HUES48 (cell line): ENCODE measurements at regions not wholly inside any gene's neighbourhood (a gene's known extent, or its start where the extent isn't known, plus 50 kb on each side); places are given as distances from the start of the nearest gene placed in this dataset.
"Not testable (repeated sequence)": the region's sequence is repeated elsewhere in the genome, so short reads cannot be mapped to it uniquely, and the experiment has no call there.

ENCODE experiments used
- H3K27ac ChIP-seq: one replicate; pipeline ENCODE4 v1.7.0; 2013; ENCODE audit warnings: low read depth, low read length, inconsistent platforms
- H3K27me3 ChIP-seq: 2 replicates; pipeline ENCODE4 v1.6.1; 2013; ENCODE audit warnings: mild to moderate bottlenecking, low read length; ENCODE audit not compliant: control insufficient read depth, insufficient read depth
- H3K36me3 ChIP-seq: 2 replicates; pipeline ENCODE4 v1.6.1; 2013; ENCODE audit warnings: low read length; ENCODE audit not compliant: control insufficient read depth, insufficient read depth
- H3K4me1 ChIP-seq: 2 replicates; pipeline ENCODE4 v1.6.1; 2013; ENCODE audit warnings: mild to moderate bottlenecking, low read length; ENCODE audit not compliant: control insufficient read depth, insufficient read depth
- H3K4me3 ChIP-seq: 2 replicates; pipeline ENCODE4 v1.5.1; 2013; ENCODE audit warnings: mild to moderate bottlenecking, low read depth, low read length
- H3K9ac ChIP-seq: 2 replicates; pipeline ENCODE4 v1.6.1; 2013; ENCODE audit warnings: mild to moderate bottlenecking, low read depth, low read length, moderate library complexity
- H3K9me3 ChIP-seq: 2 replicates; pipeline ENCODE4 v1.6.1; 2013; ENCODE audit warnings: low read length; ENCODE audit not compliant: control insufficient read depth, insufficient read depth

DNA sequence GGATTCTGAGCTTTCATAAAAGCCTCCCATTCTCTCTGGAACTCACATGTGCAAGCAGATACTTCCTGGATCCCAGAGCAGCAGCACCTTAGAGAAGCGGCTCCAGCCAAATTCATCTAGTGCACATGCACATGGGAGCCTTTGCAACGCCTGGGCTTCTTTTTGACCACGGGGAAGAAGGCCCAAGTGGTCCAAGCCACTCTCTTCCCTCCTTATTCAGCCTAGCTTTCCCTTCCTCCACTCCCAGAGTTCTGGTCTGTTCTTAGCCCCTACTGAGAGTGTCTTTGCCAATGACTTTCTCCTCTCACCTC, 118.7 kb downstream of the ZNF365 start:
- Histone ChIP-seq H3K27ac (no peak overlapping the region), H3K9ac (no peak overlapping the region), H3K36me3 (no peaks in the 10 kb centered on the region), H3K27me3 (no peaks in the 10 kb centered on the region), H3K4me1 (no peaks in the 10 kb centered on the region), H3K4me3 (no peak overlapping the region), H3K9me3 (no peaks in the 10 kb centered on the region)

DNA sequence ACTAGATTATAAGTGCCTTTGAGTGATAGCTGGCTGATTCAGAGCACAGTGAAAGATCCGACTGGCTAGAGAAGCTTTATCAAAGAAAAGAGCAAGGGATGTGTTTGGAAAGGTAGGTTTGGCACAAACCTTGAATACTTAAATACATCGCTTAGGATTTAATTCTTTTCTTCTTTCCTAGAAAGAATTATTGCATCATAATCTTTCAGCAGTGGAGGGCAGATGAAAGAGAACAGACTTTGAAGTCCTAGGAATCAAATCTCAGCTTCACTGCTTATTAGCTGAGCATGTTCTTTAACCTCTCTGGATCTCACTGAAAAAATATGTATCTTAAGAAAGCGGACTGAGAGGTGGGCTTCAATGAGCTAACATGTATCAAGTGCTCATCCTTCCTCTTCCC, 122.8 kb downstream of the ZNF365 start:
- H3K27ac ChIP-seq: no peak overlapping the region
- no peaks in the 10 kb centered on the region for H3K9me3 ChIP-seq
- H3K27me3 ChIP-seq: no peaks in the 10 kb centered on the region
- H3K4me3 ChIP-seq: no peak overlapping the region
- H3K4me1 ChIP-seq: peaks cover 8% of the 10 kb centered on the region
- no peak overlapping the region for H3K9ac ChIP-seq
- no peaks in the 10 kb centered on the region for H3K36me3 ChIP-seq

DNA sequence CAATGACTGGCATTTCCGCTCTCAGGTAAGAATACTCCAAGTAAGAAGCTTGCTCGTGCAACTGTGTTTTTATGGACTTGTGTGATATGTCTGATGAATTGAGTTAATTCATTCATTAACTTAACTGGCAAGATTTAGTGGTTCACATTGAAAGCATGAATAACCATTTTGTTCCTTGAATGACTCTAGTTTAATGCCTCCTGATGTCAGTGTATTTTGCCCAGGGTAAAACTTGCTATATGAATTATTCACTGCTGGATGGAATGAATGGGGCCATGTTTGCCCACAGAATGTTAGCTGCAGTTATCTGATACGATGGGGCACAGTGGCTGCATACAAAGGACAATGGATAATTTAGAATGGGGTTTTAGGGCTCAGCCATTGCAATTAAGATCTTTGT, 124.1 kb downstream of the ZNF365 start:
- no peaks in the 10 kb centered on the region for H3K9me3 ChIP-seq
- H3K27ac ChIP-seq: no peak overlapping the region
- no peak overlapping the region for H3K9ac ChIP-seq
- peaks cover 9% of the 10 kb centered on the region for H3K4me1 ChIP-seq
- H3K4me3 ChIP-seq: no peak overlapping the region
- H3K27me3 ChIP-seq: no peaks in the 10 kb centered on the region
- H3K36me3 ChIP-seq: no peaks in the 10 kb centered on the region

DNA sequence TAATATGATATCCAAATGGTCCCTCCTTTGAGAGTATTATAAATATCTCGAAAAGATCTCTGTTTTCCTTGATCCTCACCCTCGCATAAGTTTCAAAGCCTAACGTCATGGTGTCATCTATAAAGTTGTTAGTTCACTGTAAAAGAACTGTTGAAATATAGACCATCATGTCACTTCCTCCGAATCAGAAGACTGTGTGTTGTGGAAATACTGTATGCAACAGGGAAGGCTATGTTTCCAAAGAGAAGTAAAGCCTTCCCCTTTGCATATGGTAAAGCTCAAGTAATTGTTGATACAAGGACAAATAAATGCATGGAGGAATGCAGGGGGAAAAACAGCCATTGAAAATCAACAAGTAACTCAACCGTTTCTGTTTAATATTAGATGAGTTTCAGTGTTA, 125.9 kb downstream of the ZNF365 start:
- H3K27ac ChIP-seq, H3K4me3 ChIP-seq, H3K9me3 ChIP-seq, H3K27me3 ChIP-seq, H3K36me3 ChIP-seq, H3K9ac ChIP-seq: not testable (repeated sequence)
- peaks cover 27% of the 10 kb centered on the region for H3K4me1 ChIP-seq

- Histone ChIP-seq H3K9ac (no peak overlapping the region), H3K27me3 (no peaks in the 10 kb centered on the region), H3K9me3 (no peaks in the 10 kb centered on the region), H3K4me3 (no peak overlapping the region), H3K36me3 (no peaks in the 10 kb centered on the region), H3K4me1 (peaks cover 42% of the 10 kb centered on the region), H3K27ac (no peak overlapping the region)
Observed at GRCh38 chr10:62501547-62501946, 127.4 kb downstream of the ZNF365 start.

GRCh38 chr10:62502995-62503613, 128.9 kb downstream of the ZNF365 start:
- Histone ChIP-seq H3K27ac (no peak overlapping the region), H3K36me3 (no peaks in the 10 kb centered on the region), H3K9me3 (no peaks in the 10 kb centered on the region), H3K9ac (no peak overlapping the region), H3K4me1 (peaks cover 55% of the 10 kb centered on the region), H3K4me3 (no peak overlapping the region), H3K27me3 (no peaks in the 10 kb centered on the region)

DNA sequence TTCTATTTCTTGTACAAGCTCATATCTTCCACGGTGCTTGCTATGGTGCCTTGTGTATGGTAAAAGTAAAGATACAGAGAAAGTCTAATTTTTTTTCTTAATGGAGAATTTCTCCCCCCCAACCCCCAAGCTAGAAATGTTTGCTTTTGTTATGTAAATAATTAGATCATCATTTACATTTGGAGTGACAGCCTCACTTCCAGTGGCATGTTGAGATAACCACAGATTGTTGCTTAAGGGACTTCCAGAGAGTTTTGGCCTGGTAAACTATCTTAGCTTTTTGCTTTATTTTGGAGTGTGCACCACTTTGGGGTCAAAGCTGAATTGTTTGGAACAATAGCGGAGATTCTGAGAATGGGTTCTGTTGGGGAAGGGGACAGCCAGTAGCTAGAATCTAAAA, 129.7 kb downstream of the ZNF365 start:
- Histone ChIP-seq H3K9me3 (no peaks in the 10 kb centered on the region), H3K4me1 (peaks cover 54% of the 10 kb centered on the region), H3K27me3 (no peaks in the 10 kb centered on the region), H3K9ac (no peak overlapping the region), H3K27ac (peak overlapping the region; percentile 48), H3K36me3 (no peaks in the 10 kb centered on the region), H3K4me3 (no peak overlapping the region)

- Histone ChIP-seq H3K36me3 (no peaks in the 10 kb centered on the region), H3K4me1 (peaks cover 47% of the 10 kb centered on the region), H3K9ac (no peak overlapping the region), H3K27ac (peak overlapping the region; percentile 36), H3K4me3 (no peak overlapping the region), H3K27me3 (no peaks in the 10 kb centered on the region), H3K9me3 (no peaks in the 10 kb centered on the region)
Observed at GRCh38 chr10:62506371-62506770, 132.2 kb downstream of the ZNF365 start.

DNA sequence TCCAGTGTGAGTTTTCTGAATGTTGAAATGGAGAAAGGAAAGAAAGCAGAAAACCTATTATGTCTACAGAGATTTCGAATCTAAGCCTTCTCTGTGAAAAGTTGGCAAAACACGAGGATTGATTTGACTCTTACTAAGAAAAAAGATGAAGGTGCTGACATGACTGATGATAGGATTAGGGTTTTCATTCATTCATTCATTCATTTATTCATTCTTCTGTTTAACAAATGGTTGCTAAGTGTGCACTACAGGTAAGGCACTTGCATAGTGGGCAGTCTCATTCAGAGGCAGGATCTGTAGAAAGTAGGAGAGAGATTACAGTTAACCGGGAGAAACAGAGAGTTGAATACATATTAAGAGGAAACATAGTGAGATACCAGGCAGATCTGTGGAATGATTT, 137.1 kb downstream of the ZNF365 start:
- Histone ChIP-seq H3K4me1 (peaks cover 16% of the 10 kb centered on the region), H3K9ac (no peak overlapping the region), H3K27ac (no peak overlapping the region), H3K9me3 (no peaks in the 10 kb centered on the region), H3K36me3 (no peaks in the 10 kb centered on the region), H3K4me3 (no peak overlapping the region), H3K27me3 (no peaks in the 10 kb centered on the region)

DNA sequence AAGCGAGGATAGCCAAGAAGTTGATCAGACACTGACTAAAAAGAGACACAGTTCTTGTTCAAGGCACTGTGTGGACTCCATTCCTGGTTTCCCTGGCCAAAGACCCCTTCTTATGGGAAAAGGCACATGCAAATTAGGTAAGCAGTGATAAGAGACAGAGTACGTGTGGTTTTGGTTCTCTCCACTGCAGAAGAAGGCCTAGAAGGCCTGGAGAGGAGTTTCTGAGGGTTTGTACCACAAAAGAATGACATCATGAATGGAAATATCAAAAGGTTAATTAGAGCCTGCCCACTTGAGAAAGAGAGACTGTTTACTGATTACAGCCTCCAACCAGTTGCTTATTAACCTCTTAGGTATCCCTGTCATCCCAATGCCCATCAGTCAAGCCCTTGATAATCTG, 137.5 kb downstream of the ZNF365 start:
- no peaks in the 10 kb centered on the region for H3K9me3 ChIP-seq
- H3K9ac ChIP-seq: no peak overlapping the region
- H3K27ac ChIP-seq: no peak overlapping the region
- H3K4me3 ChIP-seq: no peak overlapping the region
- no peaks in the 10 kb centered on the region for H3K27me3 ChIP-seq
- no peaks in the 10 kb centered on the region for H3K36me3 ChIP-seq
- peaks cover 12% of the 10 kb centered on the region; the same call in 1 of the 2 replicates for H3K4me1 ChIP-seq

DNA sequence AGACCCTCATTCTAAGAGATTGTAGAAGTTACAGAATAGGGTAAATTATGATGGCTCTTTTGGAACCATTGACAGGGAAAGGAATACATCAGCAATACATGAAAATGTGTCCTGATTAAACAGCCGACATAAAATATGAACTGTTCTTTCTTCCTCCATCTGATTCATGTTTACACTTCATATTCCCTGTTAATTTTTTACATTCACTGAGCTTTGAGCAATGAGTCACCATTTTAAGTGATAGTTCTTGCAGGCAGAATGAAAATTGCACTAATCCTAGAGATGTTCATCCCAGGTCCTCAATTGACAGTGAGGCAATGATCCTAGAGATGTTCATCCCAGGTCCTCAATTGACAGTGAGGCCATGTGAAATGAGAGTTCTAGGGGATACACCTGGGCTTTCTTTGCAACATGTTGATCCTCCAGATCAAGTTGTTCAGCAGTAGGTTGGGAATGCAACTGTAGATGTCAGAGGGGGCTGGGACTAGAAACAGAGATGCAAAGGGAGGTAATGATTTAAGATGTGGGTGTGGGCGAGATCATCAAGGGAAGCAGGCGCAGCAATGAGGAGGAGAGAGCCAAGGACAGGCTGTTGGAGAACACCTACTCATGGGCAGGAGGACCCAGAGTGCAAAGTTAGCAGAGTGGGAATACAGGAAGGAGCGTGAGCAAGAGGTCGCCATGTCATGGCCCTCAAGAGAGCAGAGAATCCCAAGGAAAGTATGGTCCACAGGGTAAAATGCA, 138.7 kb downstream of the ZNF365 start:
- Histone ChIP-seq H3K36me3 (no peaks in the 10 kb centered on the region), H3K9ac (no peak overlapping the region), H3K4me3 (no peak overlapping the region), H3K4me1 (peaks cover under 1% of the 10 kb centered on the region; the same call in 1 of the 2 replicates), H3K9me3 (no peaks in the 10 kb centered on the region), H3K27ac (no peak overlapping the region), H3K27me3 (no peaks in the 10 kb centered on the region)
